HK-2 (cell line): ENCODE measurements at regions not wholly inside any gene's neighbourhood (a gene's known extent, or its start where the extent isn't known, plus 50 kb on each side); places are given as distances from the start of the nearest gene placed in this dataset.
"Not testable (repeated sequence)": the region's sequence is repeated elsewhere in the genome, so short reads cannot be mapped to it uniquely, and the experiment has no call there.

ENCODE experiments used
- DNase-seq: peaks from one replicate; pipeline ENCODE4 v3.0.0-alpha.2; 2018; ENCODE audit not compliant: unreplicated experiment

DNA sequence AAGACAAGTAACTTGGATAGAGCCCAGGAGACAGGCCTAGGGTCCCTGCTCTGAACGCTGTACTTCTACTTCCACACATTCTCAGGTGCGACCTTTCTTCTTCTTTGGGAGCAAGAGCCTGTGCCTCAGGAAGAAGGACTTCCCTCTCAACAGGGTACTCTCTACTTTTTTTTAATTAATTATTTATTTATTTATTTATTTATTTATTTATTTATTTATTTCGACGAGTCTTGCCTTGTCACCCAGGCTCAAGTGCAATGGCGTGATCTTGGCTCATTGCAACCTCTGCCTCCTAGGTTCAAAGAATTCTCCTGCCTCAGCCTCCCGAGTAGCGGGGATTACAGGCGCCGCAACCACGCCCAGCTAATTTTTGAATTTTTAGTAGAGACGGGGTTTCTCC, 361.6 kb downstream of the FAM72C start:
- DNase-seq = no peak

DNA sequence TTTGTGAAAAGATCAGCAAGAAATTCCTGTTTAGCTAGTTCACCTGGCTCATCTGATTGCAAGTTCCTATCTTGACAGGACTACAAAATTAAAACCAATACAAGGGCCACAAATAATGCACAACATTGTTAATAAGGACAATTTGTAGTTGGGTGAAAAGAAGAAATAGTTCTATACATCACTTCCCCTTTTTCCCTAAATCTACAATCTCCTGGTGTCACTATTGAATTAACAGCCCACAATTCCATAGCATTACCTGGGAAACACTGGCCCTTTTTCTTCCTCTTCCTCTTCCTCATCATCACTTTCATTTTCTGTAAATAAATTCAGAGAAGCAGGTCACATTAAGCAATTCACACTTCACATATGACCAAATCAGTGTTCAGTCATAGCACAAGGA, 366.9 kb downstream of the FAM72C start:
- no peak for DNase-seq

GRCh38 chr1:143584508-143584907, 387.3 kb downstream of the FAM72C start:
- no peak for DNase-seq

DNA sequence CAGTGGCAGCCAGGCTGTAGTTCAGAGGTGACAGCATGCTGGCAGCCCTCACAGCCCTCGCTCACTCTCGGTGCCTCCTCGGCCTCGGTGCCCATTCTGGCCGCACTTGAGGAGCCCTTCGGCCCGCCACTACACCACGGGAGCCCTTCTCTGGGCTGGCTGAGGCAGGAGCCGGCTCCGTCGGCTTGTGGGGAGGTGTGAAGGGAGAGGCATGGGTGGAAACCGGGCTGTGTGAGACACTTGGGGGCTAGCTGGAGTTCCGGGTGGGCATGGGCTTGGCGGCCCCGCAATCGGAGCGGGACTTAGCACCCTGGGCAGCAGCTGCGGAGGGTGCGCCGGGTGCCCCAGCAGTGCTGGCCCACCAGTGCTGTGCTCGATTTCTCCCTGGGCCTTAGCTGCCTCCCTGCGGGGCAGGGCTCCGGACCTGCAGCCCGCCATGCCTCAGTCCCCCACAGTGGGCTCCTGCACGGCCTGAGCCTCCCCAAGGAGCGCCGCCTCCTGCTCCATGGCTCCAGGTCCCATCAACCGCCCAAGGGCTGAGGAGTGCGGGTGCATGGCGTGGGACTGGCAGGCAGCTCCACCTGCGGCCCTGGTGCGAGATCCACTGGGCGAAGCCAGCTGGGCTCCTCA, 396.8 kb downstream of the FAM72C start:
- DNase-seq = no peak

- DNase-seq = not testable (repeated sequence)
Measured at GRCh38 chr1:143572661-143573060, 399.1 kb downstream of the FAM72C start.

GRCh38 chr1:143563761-143564160, 408.0 kb downstream of the FAM72C start:
- not testable (repeated sequence) for DNase-seq

GRCh38 chr1:143553627-143554026, 418.2 kb downstream of the FAM72C start:
- no peak for DNase-seq

DNA sequence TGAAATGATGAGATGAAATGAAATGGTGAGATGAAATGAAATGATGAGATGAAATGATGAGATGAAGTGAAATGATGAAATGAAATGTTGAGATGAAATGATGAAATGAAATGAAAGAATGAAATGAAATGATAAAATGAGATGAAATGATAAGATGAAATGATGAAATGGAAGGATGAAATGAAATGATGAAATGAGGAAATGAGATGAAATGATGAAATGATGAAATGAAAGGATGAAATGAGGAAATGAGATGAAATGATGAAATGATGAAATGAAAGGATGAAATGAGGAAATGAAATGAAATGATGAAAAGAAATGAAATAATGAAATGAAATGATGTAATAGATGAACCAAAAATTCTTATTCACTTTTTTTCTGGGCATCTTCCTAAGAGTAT, 467.1 kb downstream of the FAM72C start:
- not testable (repeated sequence) for DNase-seq

- not testable (repeated sequence) for DNase-seq
Measured at GRCh38 chr1:143504080-143504479, 467.7 kb downstream of the FAM72C start.

- not testable (repeated sequence) for DNase-seq
Measured at GRCh38 chr1:143503048-143503447, 468.7 kb downstream of the FAM72C start.

- DNase-seq = not testable (repeated sequence)
Measured at GRCh38 chr1:143502038-143502437, 469.7 kb downstream of the FAM72C start.

- not testable (repeated sequence) for DNase-seq
Measured at GRCh38 chr1:143498059-143498749, 473.6 kb downstream of the FAM72C start.

DNA sequence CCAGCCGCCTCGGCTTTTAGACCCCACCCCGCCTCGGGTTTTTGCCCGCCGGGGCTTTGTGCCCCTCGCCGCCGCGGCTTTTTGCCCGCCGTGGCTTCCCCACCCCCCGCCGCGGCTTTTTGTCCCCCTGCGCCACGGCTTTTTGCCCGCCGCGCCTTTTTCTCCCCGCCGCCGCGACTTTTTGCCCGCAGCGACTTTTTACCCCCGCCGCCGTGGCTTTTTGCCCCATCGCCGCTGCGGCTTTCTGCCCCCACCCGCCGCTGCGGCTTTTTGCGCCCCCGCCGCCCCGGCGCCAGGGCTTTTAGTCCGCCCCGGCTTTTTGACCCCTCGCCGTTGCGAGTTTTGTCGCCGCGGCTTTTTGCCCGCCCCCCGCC, 474.4 kb downstream of the FAM72C start:
- no peak for DNase-seq

DNA sequence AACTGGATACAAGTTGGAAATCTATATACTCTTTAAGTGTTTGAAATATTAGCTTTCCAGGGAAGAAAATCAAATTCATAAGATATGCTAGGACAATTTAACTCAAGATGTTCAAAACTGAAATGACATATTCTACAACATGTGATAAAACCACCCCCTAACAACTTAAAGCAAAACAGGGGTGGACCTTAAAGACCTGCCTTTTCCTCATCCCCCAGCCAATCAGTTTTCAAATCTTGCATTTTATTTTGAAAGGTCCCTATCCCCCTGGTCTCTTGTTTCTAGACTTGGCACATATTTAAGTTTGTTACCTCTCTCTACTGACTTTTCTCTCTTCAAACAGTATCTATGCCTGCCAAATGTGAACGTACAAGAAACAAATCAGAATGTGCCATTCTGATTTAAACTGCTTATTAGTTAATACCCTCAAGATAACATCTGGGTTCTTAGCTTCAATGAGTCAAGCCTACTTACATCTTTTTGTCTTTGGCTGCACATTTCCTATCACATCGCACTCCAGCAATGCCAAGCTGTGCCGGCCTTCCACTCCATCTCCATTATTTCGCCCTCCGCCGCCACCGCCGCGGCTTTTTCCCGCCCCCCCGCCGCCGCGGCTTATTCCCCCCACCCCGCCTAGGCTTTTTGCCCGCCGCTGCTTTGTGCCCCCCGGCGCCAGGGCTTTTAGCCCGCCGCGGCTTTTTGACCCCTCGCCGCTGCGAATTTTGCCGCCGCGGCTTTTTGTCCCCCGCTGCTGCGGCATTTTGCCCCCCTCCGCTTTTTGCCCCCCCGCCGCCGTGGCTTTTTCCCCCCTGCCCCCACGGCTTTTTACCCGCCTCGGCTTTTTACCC, 475.0 kb downstream of the FAM72C start:
- DNase-seq = not testable (repeated sequence)
